HG03354 (cell line): ENCODE measurements at regions not wholly inside any gene's neighbourhood (a gene's known extent, or its start where the extent isn't known, plus 50 kb on each side); places are given as distances from the start of the nearest gene placed in this dataset.

ENCODE experiments used
- ATAC-seq: cut with Tn5 transposase; IDR thresholded peaks from one replicate; pipeline ENCODE4 v1.9.1; 2021; ENCODE audit warnings: mild to moderate bottlenecking; ENCODE audit not compliant: unreplicated experiment, poor library complexity, severe bottlenecking

GRCh38 chr6:104585646-104586045, 274.1 kb downstream of the HACE1 start:
- ATAC-seq: no peak

DNA sequence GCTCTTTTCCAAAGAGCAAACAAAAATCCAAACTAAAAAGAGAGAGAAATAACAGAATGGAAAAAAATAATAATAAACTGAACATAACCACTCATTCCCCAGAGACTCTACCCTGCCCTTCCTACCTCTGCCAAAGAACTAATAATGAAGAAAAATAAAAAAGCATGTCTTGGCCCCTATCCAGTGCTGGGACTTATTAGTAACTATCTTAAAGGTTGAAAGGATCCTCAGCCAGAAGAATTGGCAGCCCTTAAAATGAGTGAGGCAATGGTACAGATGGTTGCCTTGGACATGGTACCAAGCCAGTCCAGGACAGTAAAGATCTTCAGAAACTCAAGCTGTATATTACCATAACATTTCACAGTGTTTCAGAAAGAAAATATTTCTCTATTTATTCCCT, 279.3 kb downstream of the HACE1 start:
- no peak for ATAC-seq

GRCh38 chr6:104579310-104579863, 280.3 kb downstream of the HACE1 start:
- ATAC-seq: no peak

DNA sequence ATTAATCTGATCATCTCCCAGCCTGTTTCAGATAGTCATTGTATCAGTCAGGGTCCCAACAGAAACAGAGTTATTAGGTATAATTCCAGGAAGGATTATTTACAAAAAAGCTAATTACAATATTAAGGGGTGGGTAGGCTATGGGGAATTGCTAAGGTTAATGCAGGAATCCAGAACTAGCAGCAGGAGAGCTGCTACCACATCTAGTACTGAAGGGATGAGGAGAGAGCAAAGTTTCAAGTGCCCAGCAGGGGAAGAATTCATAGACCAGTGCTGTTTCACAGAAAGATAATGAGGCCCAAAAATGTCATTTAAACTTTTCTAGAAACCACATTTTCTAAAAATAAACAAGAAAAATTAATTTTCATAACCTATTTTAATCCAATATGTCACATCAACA, 284.2 kb downstream of the HACE1 start:
- ATAC-seq: no peak

DNA sequence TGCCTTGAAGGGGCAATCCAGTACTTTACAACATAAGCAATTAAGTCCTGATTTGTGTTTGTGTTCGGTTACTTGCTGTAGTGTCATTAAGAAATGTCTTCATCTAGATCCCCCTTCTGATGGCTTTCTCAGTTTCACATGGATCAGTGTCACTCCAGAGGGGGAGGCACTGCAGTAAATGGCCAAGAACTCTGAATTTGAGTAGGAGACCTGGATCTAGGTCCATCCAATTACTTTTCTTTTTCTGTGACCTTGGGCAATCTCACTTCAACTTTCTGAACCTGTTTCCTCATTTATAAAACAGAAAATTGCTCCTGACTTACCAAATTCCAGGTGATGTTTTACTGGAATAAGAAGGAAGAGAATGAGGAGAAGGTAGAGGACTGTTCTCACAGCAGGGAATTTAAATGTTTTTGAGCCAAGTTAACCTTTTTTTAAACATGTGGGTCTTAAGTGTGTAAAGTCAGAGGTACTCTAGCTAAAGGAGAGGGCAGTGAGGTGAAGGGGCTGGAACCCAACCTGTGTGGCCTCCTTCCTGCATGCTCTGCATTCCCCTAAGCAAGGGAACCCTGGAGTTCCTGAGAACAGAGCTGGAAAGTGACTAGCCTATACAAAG, 285.5 kb downstream of the HACE1 start:
- no peak for ATAC-seq

DNA sequence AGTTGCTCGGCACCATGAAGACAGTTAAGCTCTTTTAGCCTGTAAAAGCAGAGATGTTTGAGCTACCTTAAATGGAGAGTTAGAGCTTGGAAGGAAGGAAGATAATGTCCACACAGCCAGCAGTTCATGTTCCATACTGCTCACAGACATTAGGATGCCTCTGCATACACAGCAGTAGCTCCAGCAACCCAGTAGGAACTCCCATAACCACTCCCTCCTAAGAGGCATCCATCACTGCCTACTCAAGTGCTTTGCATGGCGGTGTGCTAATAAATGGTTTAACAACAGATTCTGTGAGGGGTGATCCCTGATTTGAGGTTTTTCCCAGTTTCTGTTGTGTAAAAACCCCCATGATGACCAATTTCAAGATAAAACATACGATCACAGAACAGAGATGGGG, 286.4 kb downstream of the HACE1 start:
- no peak for ATAC-seq

DNA sequence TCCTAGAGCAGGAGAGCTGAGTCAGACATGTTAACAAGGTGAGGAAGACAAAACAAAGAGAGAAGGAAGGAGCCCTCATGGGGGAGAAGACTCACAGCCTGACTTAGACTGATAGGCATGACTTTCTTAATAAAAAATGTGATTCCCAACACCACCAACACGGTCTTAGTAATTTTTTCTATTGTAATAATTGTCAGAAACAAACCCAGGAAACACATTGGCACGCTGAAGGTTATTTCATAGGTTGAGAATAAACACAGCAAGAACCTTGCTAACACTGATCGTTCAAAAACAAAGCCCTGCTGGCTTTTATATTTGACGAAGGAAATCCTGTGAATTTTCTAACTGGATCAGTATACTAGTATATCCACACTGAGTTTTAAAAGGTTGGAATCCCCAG, 286.8 kb downstream of the HACE1 start:
- ATAC-seq: no peak

- no peak for ATAC-seq
Observed at GRCh38 chr6:104566411-104566810, 293.3 kb downstream of the HACE1 start.

GRCh38 chr6:104563306-104563705, 296.4 kb downstream of the HACE1 start:
- ATAC-seq: no peak

- no peak for ATAC-seq
Observed at GRCh38 chr6:104559435-104560202, 300.1 kb downstream of the HACE1 start.

- ATAC-seq: no peak
Observed at GRCh38 chr6:104558746-104559145, 301.0 kb downstream of the HACE1 start.

- ATAC-seq: no peak
Observed at GRCh38 chr6:104548297-104548696, 311.4 kb downstream of the HACE1 start.

- no peak for ATAC-seq
Observed at GRCh38 chr6:104541411-104541810, 318.3 kb downstream of the HACE1 start.

DNA sequence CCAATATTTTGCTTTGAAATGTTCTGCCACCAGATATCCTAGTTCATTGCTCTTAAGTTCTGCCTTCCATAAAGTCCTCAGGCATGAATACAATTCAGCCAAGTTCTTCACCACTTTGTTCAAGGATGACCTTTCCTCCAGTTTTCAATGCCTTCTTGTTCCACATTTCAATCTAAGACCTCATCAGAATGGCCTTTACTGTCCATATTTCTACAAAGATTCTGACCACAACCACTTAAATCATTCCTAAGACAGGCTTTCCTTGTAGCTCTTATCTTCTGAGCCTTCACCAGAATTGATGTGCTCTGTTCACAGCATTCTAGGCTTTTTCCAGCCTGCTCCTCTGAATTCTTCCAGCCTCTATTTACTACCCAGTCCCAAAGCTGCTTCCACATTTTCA, 319.0 kb downstream of the HACE1 start:
- no peak for ATAC-seq

DNA sequence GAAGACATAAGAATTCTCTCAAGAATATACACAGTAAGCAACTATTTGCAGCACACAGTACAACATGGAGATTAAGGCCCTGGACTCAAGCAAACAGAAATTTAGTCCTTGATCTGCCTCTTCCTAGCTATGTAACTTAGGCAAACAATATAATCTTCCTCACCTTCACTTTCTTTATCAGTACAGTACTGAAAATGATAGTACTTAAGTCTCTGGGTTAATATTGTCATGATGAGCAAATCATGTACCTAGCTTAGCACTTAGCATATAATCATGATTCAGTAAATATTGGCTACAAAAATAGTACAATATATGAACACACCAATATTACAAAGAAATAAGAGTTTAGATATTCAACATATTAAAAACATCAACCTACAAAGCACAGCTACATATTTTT, 320.5 kb downstream of the HACE1 start:
- no peak for ATAC-seq

DNA sequence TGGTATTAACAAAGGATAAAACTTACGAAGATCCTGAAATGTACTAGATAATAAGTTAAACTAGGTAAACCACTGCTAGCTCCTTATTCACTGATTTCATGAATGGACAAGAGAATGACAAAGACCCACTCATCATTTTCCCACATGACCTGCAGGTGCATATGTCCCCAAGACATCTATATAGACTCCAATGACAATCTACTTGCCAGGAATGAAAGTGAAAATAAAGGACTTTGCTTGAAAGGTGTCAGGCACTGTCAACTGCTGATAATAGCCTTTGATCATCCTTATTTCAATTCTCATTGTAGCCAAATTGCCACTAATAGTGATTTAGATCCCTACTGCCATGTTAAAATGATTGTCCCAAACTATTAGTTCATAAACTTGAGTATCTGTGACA, 321.8 kb downstream of the HACE1 start:
- peak; percentile 45 for ATAC-seq

GRCh38 chr6:104537180-104537579, 322.5 kb downstream of the HACE1 start:
- ATAC-seq: no peak

DNA sequence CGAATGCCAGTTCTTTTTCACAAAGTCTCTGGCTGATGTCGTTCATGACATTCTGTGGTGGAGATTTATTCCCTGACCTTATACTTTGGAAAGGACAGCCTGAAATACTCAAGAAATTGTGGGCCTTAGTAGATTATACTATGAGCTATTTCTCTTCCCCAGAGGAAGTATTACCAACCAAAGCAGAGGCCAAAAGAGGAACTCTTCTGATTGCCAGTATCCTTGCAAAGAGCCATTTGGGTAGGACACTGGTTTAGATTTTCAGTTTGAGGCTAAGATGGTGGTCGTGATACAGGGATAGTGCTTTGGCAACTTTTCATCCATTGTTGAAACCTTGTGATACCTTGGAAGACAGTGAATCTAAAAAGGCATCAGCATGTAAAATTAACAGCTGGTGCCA, 327.3 kb downstream of the HACE1 start:
- no peak for ATAC-seq

DNA sequence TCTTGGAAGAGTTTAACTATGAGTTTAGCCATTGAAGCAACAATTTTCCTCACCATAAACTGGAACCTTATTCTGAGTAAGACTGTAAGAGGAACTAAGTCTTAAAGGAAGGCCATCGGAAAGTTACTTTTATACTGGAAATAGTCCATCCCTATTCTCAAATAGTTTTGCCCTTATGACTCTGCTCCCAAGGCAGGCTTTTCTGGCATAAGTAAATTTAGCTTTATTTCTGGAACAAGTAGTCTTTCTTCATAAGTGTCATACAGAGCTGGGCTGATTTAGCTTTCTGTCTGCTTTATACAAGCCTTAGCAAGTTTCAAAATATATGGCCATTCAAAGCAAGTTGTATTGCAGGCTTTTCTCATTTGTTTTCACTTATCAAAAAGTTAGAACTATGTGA, 328.1 kb downstream of the HACE1 start:
- ATAC-seq: no peak

DNA sequence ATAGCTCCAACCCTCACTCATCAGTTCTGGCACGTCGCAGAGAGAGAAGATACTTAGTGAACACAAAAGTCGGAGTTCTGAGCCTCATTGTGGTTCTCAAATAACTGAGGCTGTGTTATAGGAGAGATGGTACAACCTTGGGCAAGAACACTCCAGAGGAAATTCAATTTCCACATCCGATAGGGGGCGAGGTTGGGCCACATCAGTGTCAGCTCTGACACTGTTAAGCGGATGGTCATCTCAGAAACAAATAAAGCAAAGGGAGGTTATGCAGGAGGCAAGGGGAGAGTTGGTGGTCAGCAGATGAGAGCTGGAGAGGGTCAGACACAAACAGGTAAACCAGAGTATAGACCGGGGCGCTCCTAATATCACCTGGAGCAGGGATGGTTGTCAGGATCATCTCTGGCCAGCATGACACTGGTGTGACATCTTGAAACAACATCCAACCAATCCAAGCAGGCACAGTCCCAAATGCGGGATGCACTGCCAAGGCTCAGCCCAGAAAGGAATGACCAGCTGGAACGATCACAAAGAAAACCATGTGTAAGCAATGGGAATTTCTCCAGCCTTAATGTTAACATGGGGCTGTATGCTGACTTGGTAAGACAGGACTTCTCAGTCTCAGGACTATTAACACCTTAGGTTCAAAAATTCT, 331.8 kb downstream of the HACE1 start:
- no peak for ATAC-seq

- no peak for ATAC-seq
Observed at GRCh38 chr6:104527311-104527710, 332.4 kb downstream of the HACE1 start.
